GM23338 (cell line): ENCODE measurements at regions not wholly inside any gene's neighbourhood (a gene's known extent, or its start where the extent isn't known, plus 50 kb on each side); places are given as distances from the start of the nearest gene placed in this dataset.

Experiments used
- CREB1 ChIP-seq: fragments of 250-450 bp; sonication (Bioruptor Pico); IDR thresholded peaks from 2 replicates; pipeline ENCODE4 v1.5.0; 2020; ENCODE audit warnings: low read depth, mild to moderate bottlenecking, moderate library complexity
- CTCF ChIP-seq, 2 experiments: fragments of 200-600 bp in 1 of 2; sonication (generic) in 1 of 2; conservative IDR thresholded peaks; 2 replicates each; pipeline versions ENCODE4 v1.5.1 to v1.6.1; 2016 to 2017; ENCODE audit warnings: antibody characterized with exemption in 2 of 2, low read depth in 2 of 2, mild to moderate bottlenecking in 2 of 2, moderate library complexity in 1 of 2
- ETS1 ChIP-seq: IDR thresholded peaks from 2 replicates; pipeline ENCODE4 v1.6.1; 2016; ENCODE audit warnings: antibody characterized with exemption
- EZH2 ChIP-seq: fragments of 200-600 bp; sonication (generic); IDR thresholded peaks from one replicate; pipeline ENCODE4 v1.8.0; 2017; ENCODE audit warnings: antibody characterized with exemption, mild to moderate bottlenecking, low read depth; ENCODE audit not compliant: unreplicated experiment
- EZH2phosphoT487 ChIP-seq: fragments of 200-600 bp; sonication (generic); IDR thresholded peaks from one replicate; pipeline ENCODE4 v1.8.1; 2018; ENCODE audit warnings: antibody characterized with exemption; ENCODE audit not compliant: unreplicated experiment
- JUNB ChIP-seq: IDR thresholded peaks from one replicate; pipeline ENCODE4 v1.6.1; 2016; ENCODE audit warnings: antibody characterized with exemption; ENCODE audit not compliant: unreplicated experiment
- NANOG ChIP-seq: IDR thresholded peaks from 2 replicates; pipeline ENCODE4 v1.6.1; 2016; ENCODE audit warnings: antibody characterized with exemption, borderline replicate concordance
- POLR2AphosphoS5 ChIP-seq: IDR thresholded peaks from 2 replicates; pipeline ENCODE4 v1.6.1; 2016; ENCODE audit warnings: antibody characterized with exemption, low read depth
- REST ChIP-seq: IDR thresholded peaks from one replicate; pipeline ENCODE4 v1.6.1; 2018; ENCODE audit warnings: antibody characterized with exemption; ENCODE audit not compliant: unreplicated experiment
- ZNF114 ChIP-seq: fragments of 250-450 bp; sonication (Bioruptor Pico); IDR thresholded peaks from 2 replicates; pipeline ENCODE4 v1.5.0; 2020; ENCODE audit warnings: mild to moderate bottlenecking, moderate library complexity
- ZNF331 ChIP-seq: fragments of 250-450 bp; sonication (Bioruptor Pico); IDR thresholded peaks from 2 replicates; pipeline ENCODE4 v1.5.0; 2020; ENCODE audit warnings: low read depth, mild to moderate bottlenecking, moderate library complexity
- ZNF462 ChIP-seq: fragments of 250-450 bp; sonication (Bioruptor Pico); IDR thresholded peaks from 2 replicates; pipeline ENCODE4 v1.5.0; 2020; ENCODE audit warnings: mild to moderate bottlenecking, moderate library complexity

- TF ChIP-seq CTCF (conservative IDR thresholded peaks at IDR 0.05; ENCODE audit: low read depth in 2 of 2) (no peak), POLR2AphosphoS5 (no peak), EZH2phosphoT487 (no peak), CREB1 (no peak), EZH2 (no peak), ETS1 (no peak), REST (no peak), ZNF114 (CRISPR knock-in tag) (no peak), ZNF462 (CRISPR knock-in tag) (no peak), ZNF331 (CRISPR knock-in tag) (no peak), JUNB (no peak), NANOG (no peak)
Observed at GRCh38 chr12:89825591-89826449, 117.2 kb upstream of the ATP2B1 start.
